Peyer's patch (tissue), 4 donors: ENCODE measurements at regions not wholly inside any gene's neighbourhood (a gene's known extent, or its start where the extent isn't known, plus 50 kb on each side); places are given as distances from the start of the nearest gene placed in this dataset.
"Not testable (repeated sequence)": the region's sequence is repeated elsewhere in the genome, so short reads cannot be mapped to it uniquely, and the experiment has no call there.

ENCODE experiments used
- DNase-seq, 3 donors: peaks; one replicate each; pipeline ENCODE4 v3.0.0-alpha.2; 2017 to 2019
- H3K27ac ChIP-seq, 4 donors: fragments of 200-600 bp; sonication (generic); one replicate each; pipeline ENCODE4 v1.5.1; 2016 to 2019
- H3K27me3 ChIP-seq, 2 donors: fragments of 200-600 bp; sonication (generic); one replicate each; pipeline ENCODE4 v1.5.1; 2019
- H3K36me3 ChIP-seq, 3 donors: fragments of 200-600 bp; sonication (generic); one replicate each; pipeline ENCODE4 v1.5.1; 2016 to 2019
- H3K4me1 ChIP-seq, 4 donors: fragments of 200-600 bp; sonication (generic); one replicate each; pipeline ENCODE4 v1.5.1; 2016 to 2019
- H3K4me3 ChIP-seq, 4 donors: fragments of 200-600 bp; sonication (generic); 1 replicate in 3 of 4; 2 replicates in 1 of 4; pipeline ENCODE4 v1.5.1; 2016 to 2019; ENCODE audit warnings: mild to moderate bottlenecking in 1 of 4
- H3K9me3 ChIP-seq, 4 donors: fragments of 200-600 bp; sonication (generic); one replicate each; pipeline ENCODE4 v1.5.1; 2016 to 2019; ENCODE audit warnings: mild to moderate bottlenecking in 1 of 4
- CTCF ChIP-seq, 6 experiments: fragments of 450-650 bp in 4 of 6; fragments of 200-600 bp in 2 of 6; sonication (generic) in 1 of 6; IDR thresholded peaks; one replicate each; pipeline ENCODE4 v1.5.1; 2017 to 2019; ENCODE audit warnings: antibody characterized with exemption in 6 of 6, mild to moderate bottlenecking in 3 of 6, moderate library complexity in 1 of 6
- POLR2A ChIP-seq, 2 donors: fragments of 450-650 bp; IDR thresholded peaks; one replicate each; pipeline ENCODE4 v1.5.1; 2017; ENCODE audit warnings: antibody characterized with exemption in 2 of 2, mild to moderate bottlenecking in 2 of 2, moderate library complexity in 2 of 2

- Histone ChIP-seq H3K4me1 (no peaks in the 10 kb centered on the region), H3K4me3 (no peak overlapping the region), H3K27ac (no peak overlapping the region), H3K27me3 (no peaks in the 10 kb centered on the region), H3K36me3 (no peaks in the 10 kb centered on the region), H3K9me3 (no peaks in the 10 kb centered on the region)
- TF ChIP-seq CTCF (IDR thresholded peaks at IDR 0.05) (no peak), POLR2A (IDR thresholded peaks at IDR 0.05) (no peak)
- DNase-seq = no peak
Observed at GRCh38 chr2:21379140-21379539, 255.4 kb downstream of the TDRD15 start.

- not testable (repeated sequence) for H3K9me3 ChIP-seq, DNase-seq, H3K27me3 ChIP-seq, H3K27ac ChIP-seq, H3K4me3 ChIP-seq, H3K36me3 ChIP-seq, H3K4me1 ChIP-seq
Observed at GRCh38 chr2:21379668-21380067, 255.9 kb downstream of the TDRD15 start.

- DNase-seq = no peak
Observed at GRCh38 chr2:21381421-21381820, 257.7 kb downstream of the TDRD15 start.

GRCh38 chr2:21382701-21383520 lies 259.1 kb downstream of the TDRD15 start:
- H3K4me3 ChIP-seq = no peak overlapping the region
- TF ChIP-seq CTCF (IDR thresholded peaks at IDR 0.05) (no peak), POLR2A (IDR thresholded peaks at IDR 0.05) (no peak)
- H3K27ac ChIP-seq = no peak overlapping the region
- no peak for DNase-seq
- H3K9me3 ChIP-seq = no peaks in the 10 kb centered on the region
- H3K4me1 ChIP-seq = no peaks in the 10 kb centered on the region
- H3K36me3 ChIP-seq = no peaks in the 10 kb centered on the region
- H3K27me3 ChIP-seq = no peaks in the 10 kb centered on the region

More at GRCh38 chr2:21381421-21381820, 257.7 kb downstream of the TDRD15 start:
- Histone ChIP-seq H3K36me3 (no peaks in the 10 kb centered on the region), H3K4me1 (no peaks in the 10 kb centered on the region), H3K4me3 (no peak overlapping the region), H3K27me3 (no peaks in the 10 kb centered on the region), H3K9me3 (no peaks in the 10 kb centered on the region), H3K27ac (no peak overlapping the region)
- TF ChIP-seq CTCF (IDR thresholded peaks at IDR 0.05) = no peak
- TF ChIP-seq POLR2A (IDR thresholded peaks at IDR 0.05) = no peak

- Histone ChIP-seq H3K36me3 (no peaks in the 10 kb centered on the region), H3K4me3 (no peak overlapping the region), H3K9me3 (no peaks in the 10 kb centered on the region), H3K27ac (no peak overlapping the region), H3K4me1 (no peaks in the 10 kb centered on the region), H3K27me3 (no peaks in the 10 kb centered on the region)
- no peak for TF ChIP-seq POLR2A (IDR thresholded peaks at IDR 0.05)
- no peak for TF ChIP-seq CTCF (IDR thresholded peaks at IDR 0.05)
- DNase-seq = no peak
Observed at GRCh38 chr2:21386666-21387065, 262.9 kb downstream of the TDRD15 start.

GRCh38 chr2:21392649-21393048 lies 268.9 kb downstream of the TDRD15 start:
- no peak for DNase-seq

More at GRCh38 chr2:21392649-21393048, 268.9 kb downstream of the TDRD15 start:
- H3K9me3 ChIP-seq = no peaks in the 10 kb centered on the region
- TF ChIP-seq CTCF (IDR thresholded peaks at IDR 0.05) (no peak), POLR2A (IDR thresholded peaks at IDR 0.05) (no peak)
- H3K4me1 ChIP-seq = no peaks in the 10 kb centered on the region
- H3K27ac ChIP-seq = no peak overlapping the region
- H3K4me3 ChIP-seq = no peak overlapping the region
- H3K27me3 ChIP-seq = no peaks in the 10 kb centered on the region
- H3K36me3 ChIP-seq = no peaks in the 10 kb centered on the region
